GM12878 (cell line): ENCODE measurements at regions not wholly inside any gene's neighbourhood (a gene's known extent, or its start where the extent isn't known, plus 50 kb on each side); places are given as distances from the start of the nearest gene placed in this dataset.
A peak's percentile ranks its signal among the peaks of the same experiment; 100 is the strongest.

Experiments used
- ATAC-seq: fragments of 200-7000 bp; cut with Tn5 transposase; 3 replicates; pipeline ENCODE4 v1.9.1; 2020; ENCODE audit warnings: mild to moderate bottlenecking, moderate library complexity
- BruUV-seq: library from RNA; stranded (reverse); fragments of 400-500 nt; replicated peaks from 2 replicates; lab custom pipeline; 2021; lab: Mats Ljungman, UMichigan
- CTCF ChIA-PET: fragments of 300-600 bp; sonication (Branson Sonifier 250); formaldehyde crosslinking; extraction: SDS; loops from one replicate; lab custom pipeline; 2021; ENCODE audit warnings: inconsistent platforms; lab: Yijun Ruan, JAX
- POLR2A ChIA-PET: fragments of 350-600 bp; formaldehyde crosslinking; extraction: SDS; loops from one replicate; lab custom pipeline; 2021; ENCODE audit warnings: inconsistent platforms; lab: Charles Lee
- RAD21 ChIA-PET: fragments of 300-600 bp; sonication (Branson Sonifier 250); formaldehyde crosslinking; loops from one replicate; lab custom pipeline; 2023; ENCODE audit warnings: antibody characterized with exemption; ENCODE audit not compliant: unreplicated experiment; lab: Charles Lee
- SMC1A ChIA-PET: fragments of 300-600 bp; sonication (Branson Sonifier 250); formaldehyde crosslinking; loops from one replicate; lab custom pipeline; 2023; ENCODE audit not compliant: unreplicated experiment, uncharacterized antibody; lab: Charles Lee
- DNase-seq: peaks from one replicate; pipeline ENCODE4 v3.0.0-alpha.2; 2011; ENCODE audit warnings: low read depth, low spot score
- FAIRE-seq: peaks from 3 replicates; lab custom pipeline; 2011; peaks lifted over from hg19 to GRCh38; lab: Jason Lieb, UNC
- H2AFZ ChIP-seq: 2 replicates; pipeline ENCODE4 v1.6.0; 2011; ENCODE audit warnings: low read depth, low read length, control low read depth; ENCODE audit not compliant: control insufficient read depth
- H3K27ac ChIP-seq: 2 replicates; pipeline ENCODE4 v1.5.1; 2011; ENCODE audit warnings: control low read depth; ENCODE audit not compliant: control insufficient read depth, insufficient read depth
- H3K27me3 ChIP-seq, 2 experiments: replicated peaks in 1 of 2; 2 replicates each; pipeline versions ENCODE4 v1.6.0 to v1.6.1; 2011; ENCODE audit warnings: low read length in 1 of 2; ENCODE audit not compliant: control insufficient read depth in 2 of 2, insufficient read depth in 2 of 2
- H3K36me3 ChIP-seq, 2 experiments: 2 replicates each; pipeline ENCODE4 v1.5.1; 2011; ENCODE audit warnings: low read length in 1 of 2; ENCODE audit not compliant: control insufficient read depth in 2 of 2, insufficient read depth in 2 of 2
- H3K4me1 ChIP-seq: 2 replicates; pipeline ENCODE4 v1.6.1; 2011; ENCODE audit warnings: mild to moderate bottlenecking, low read length, moderate library complexity, mixed read lengths; ENCODE audit not compliant: control insufficient read depth, insufficient read depth
- H3K4me2 ChIP-seq: 2 replicates; pipeline ENCODE4 v1.6.0; 2011; ENCODE audit warnings: control low read depth; ENCODE audit not compliant: control insufficient read depth, insufficient read depth
- H3K4me3 ChIP-seq: fragments of 200-600 bp; sonication (generic); 2 replicates; pipeline ENCODE4 v1.5.1; 2016
- H3K79me2 ChIP-seq: 2 replicates; pipeline ENCODE4 v1.6.0; 2011; ENCODE audit warnings: low read length; ENCODE audit not compliant: control insufficient read depth, insufficient read depth
- H3K9ac ChIP-seq: 2 replicates; pipeline ENCODE4 v1.8.0; 2011; ENCODE audit warnings: low read length, control low read depth, mixed read lengths; ENCODE audit not compliant: control insufficient read depth, insufficient read depth
- H3K9me3 ChIP-seq: replicated peaks from 3 replicates; pipeline ENCODE4 v1.5.1; 2011; ENCODE audit warnings: mild to moderate bottlenecking, low read length; ENCODE audit not compliant: control insufficient read depth, insufficient read depth
- H4K20me1 ChIP-seq: 2 replicates; pipeline ENCODE4 v1.6.0; 2011; ENCODE audit not compliant: control insufficient read depth, insufficient read depth
- CBX5 ChIP-seq: sonication (generic); IDR thresholded peaks from 2 replicates; pipeline ENCODE4 v1.6.1; 2016; ENCODE audit warnings: low read depth, moderate library complexity, mild to moderate bottlenecking, inconsistent platforms
- EGR1 ChIP-seq, 2 experiments: IDR thresholded peaks; 1 replicate in 1 of 2; 2 replicates in 1 of 2; pipeline ENCODE4 v1.6.1; 2011 to 2012; ENCODE audit warnings: low read depth in 2 of 2, low read length in 2 of 2, borderline replicate concordance in 1 of 2, mild to moderate bottlenecking in 1 of 2, moderate library complexity in 1 of 2
- EZH2 ChIP-seq: IDR thresholded peaks from 2 replicates; pipeline ENCODE4 v1.6.1; 2012; ENCODE audit warnings: low read depth, mild to moderate bottlenecking, control low read depth, inconsistent platforms, low read length, borderline replicate concordance; ENCODE audit not compliant: control insufficient read depth
- FOXK2 ChIP-seq: fragments of 450-650 bp; IDR thresholded peaks from 2 replicates; pipeline ENCODE4 v1.6.1; 2017; ENCODE audit warnings: mild to moderate bottlenecking, moderate library complexity
- IRF5 ChIP-seq: fragments of 450-650 bp; IDR thresholded peaks from 2 replicates; pipeline ENCODE4 v1.6.1; 2017; ENCODE audit warnings: borderline replicate concordance
- MEF2A ChIP-seq: IDR thresholded peaks from 2 replicates; pipeline ENCODE4 v1.6.1; 2011; ENCODE audit warnings: low read depth, mild to moderate bottlenecking, low read length, moderate library complexity; ENCODE audit not compliant: insufficient read depth
- NR2F1 ChIP-seq: fragments of 450-650 bp; conservative IDR thresholded peaks from 2 replicates; pipeline ENCODE4 v1.6.1; 2017; ENCODE audit warnings: mild to moderate bottlenecking
- RUNX3 ChIP-seq: IDR thresholded peaks from 2 replicates; pipeline ENCODE4 v1.6.1; 2012; ENCODE audit warnings: low read length, inconsistent platforms
- TCF12 ChIP-seq: IDR thresholded peaks from 2 replicates; pipeline ENCODE4 v1.6.1; 2011; ENCODE audit warnings: low read depth, mild to moderate bottlenecking, low read length
- ZNF384 ChIP-seq: IDR thresholded peaks from 2 replicates; pipeline ENCODE4 v1.6.1; 2012; ENCODE audit warnings: low read depth, mild to moderate bottlenecking, low read length, improper control_type of control experiment, borderline replicate concordance
- in situ Hi-C: fragments of 300-500 bp; cut with MboI; formaldehyde crosslinking; loops from 9 replicates; pipeline ENCODE4 v1.14.3; 2018; ENCODE audit warnings: mixed read lengths
- intact Hi-C: fragments of 100-400 bp; cut with micrococcal nuclease; formaldehyde crosslinking; loops from one replicate; pipeline ENCODE4 v1.14.2; 2022; ENCODE audit not compliant: unreplicated experiment
- TF ChIP-seq, protein P1 (sequence below): IDR thresholded peaks from 2 replicates; pipeline ENCODE4 v1.6.1; 2012; ENCODE audit warnings: mild to moderate bottlenecking, low read depth, low read length
- TF ChIP-seq, protein P2 (sequence below): fragments of 150-350 bp; IDR thresholded peaks from 2 replicates; pipeline ENCODE4 v1.6.1; 2016; ENCODE audit warnings: low read depth, low read length
- TF ChIP-seq, protein P3 (sequence below): fragments of 450-650 bp; IDR thresholded peaks from 2 replicates; pipeline ENCODE4 v1.6.1; 2016; ENCODE audit warnings: mild to moderate bottlenecking

GRCh38 chr5:147169399-147169798 lies 65.4 kb upstream of the STK32A start:
- DNase-seq (no peak), ATAC-seq (peak; percentile 49), FAIRE-seq (no peak)
- H3K4me1 ChIP-seq, result no peaks in the 10 kb centered on the region
- ChIA-PET POLR2A (no interaction called here), CTCF (interaction anchor here (1.3 to 2.6 kb wide), 2 partner anchors 19 to 69 kb away, joined by 3 to 9 read pairs; no protein-coding TSS in a partner anchor), SMC1A (interaction anchor here (0.5 kb wide), 1 partner anchor 634 kb away, joined by 3 read pairs; no protein-coding TSS in a partner anchor), RAD21 (interaction anchor here (1.0 kb wide), 1 partner anchor 19 kb away, joined by 4 read pairs; no protein-coding TSS in a partner anchor)
- H3K27ac ChIP-seq, result no peak overlapping the region
- no peak overlapping the region for H3K4me2 ChIP-seq
- no peak for TF ChIP-seq TCF12
- TF ChIP-seq, protein P1, sequence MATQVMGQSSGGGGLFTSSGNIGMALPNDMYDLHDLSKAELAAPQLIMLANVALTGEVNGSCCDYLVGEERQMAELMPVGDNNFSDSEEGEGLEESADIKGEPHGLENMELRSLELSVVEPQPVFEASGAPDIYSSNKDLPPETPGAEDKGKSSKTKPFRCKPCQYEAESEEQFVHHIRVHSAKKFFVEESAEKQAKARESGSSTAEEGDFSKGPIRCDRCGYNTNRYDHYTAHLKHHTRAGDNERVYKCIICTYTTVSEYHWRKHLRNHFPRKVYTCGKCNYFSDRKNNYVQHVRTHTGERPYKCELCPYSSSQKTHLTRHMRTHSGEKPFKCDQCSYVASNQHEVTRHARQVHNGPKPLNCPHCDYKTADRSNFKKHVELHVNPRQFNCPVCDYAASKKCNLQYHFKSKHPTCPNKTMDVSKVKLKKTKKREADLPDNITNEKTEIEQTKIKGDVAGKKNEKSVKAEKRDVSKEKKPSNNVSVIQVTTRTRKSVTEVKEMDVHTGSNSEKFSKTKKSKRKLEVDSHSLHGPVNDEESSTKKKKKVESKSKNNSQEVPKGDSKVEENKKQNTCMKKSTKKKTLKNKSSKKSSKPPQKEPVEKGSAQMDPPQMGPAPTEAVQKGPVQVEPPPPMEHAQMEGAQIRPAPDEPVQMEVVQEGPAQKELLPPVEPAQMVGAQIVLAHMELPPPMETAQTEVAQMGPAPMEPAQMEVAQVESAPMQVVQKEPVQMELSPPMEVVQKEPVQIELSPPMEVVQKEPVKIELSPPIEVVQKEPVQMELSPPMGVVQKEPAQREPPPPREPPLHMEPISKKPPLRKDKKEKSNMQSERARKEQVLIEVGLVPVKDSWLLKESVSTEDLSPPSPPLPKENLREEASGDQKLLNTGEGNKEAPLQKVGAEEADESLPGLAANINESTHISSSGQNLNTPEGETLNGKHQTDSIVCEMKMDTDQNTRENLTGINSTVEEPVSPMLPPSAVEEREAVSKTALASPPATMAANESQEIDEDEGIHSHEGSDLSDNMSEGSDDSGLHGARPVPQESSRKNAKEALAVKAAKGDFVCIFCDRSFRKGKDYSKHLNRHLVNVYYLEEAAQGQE, result no peak
- no peak for TF ChIP-seq MEF2A
- no peak for TF ChIP-seq EGR1 (IDR thresholded peaks at IDR 0.05; ENCODE audit: borderline replicate concordance in 1 of 2, low read depth in 2 of 2, low read length in 2 of 2)
- TF ChIP-seq NR2F1, result no peak
- TF ChIP-seq FOXK2, result no peak
- TF ChIP-seq RUNX3, result no peak
- no peak for TF ChIP-seq CBX5
- TF ChIP-seq EZH2, result no peak
- TF ChIP-seq IRF5, result no peak
- TF ChIP-seq, protein P2, sequence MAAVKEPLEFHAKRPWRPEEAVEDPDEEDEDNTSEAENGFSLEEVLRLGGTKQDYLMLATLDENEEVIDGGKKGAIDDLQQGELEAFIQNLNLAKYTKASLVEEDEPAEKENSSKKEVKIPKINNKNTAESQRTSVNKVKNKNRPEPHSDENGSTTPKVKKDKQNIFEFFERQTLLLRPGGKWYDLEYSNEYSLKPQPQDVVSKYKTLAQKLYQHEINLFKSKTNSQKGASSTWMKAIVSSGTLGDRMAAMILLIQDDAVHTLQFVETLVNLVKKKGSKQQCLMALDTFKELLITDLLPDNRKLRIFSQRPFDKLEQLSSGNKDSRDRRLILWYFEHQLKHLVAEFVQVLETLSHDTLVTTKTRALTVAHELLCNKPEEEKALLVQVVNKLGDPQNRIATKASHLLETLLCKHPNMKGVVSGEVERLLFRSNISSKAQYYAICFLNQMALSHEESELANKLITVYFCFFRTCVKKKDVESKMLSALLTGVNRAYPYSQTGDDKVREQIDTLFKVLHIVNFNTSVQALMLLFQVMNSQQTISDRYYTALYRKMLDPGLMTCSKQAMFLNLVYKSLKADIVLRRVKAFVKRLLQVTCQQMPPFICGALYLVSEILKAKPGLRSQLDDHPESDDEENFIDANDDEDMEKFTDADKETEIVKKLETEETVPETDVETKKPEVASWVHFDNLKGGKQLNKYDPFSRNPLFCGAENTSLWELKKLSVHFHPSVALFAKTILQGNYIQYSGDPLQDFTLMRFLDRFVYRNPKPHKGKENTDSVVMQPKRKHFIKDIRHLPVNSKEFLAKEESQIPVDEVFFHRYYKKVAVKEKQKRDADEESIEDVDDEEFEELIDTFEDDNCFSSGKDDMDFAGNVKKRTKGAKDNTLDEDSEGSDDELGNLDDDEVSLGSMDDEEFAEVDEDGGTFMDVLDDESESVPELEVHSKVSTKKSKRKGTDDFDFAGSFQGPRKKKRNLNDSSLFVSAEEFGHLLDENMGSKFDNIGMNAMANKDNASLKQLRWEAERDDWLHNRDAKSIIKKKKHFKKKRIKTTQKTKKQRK, result no peak
- no peak for TF ChIP-seq ZNF384
- TF ChIP-seq, protein P3, sequence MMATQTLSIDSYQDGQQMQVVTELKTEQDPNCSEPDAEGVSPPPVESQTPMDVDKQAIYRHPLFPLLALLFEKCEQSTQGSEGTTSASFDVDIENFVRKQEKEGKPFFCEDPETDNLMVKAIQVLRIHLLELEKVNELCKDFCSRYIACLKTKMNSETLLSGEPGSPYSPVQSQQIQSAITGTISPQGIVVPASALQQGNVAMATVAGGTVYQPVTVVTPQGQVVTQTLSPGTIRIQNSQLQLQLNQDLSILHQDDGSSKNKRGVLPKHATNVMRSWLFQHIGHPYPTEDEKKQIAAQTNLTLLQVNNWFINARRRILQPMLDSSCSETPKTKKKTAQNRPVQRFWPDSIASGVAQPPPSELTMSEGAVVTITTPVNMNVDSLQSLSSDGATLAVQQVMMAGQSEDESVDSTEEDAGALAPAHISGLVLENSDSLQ, result no peak
- H3K27me3 ChIP-seq, result no peaks in the 10 kb centered on the region
- no peaks in the 10 kb centered on the region for H3K36me3 ChIP-seq
- H3K4me3 ChIP-seq, result no peak overlapping the region
- no peak overlapping the region for H3K9ac ChIP-seq
- in situ Hi-C loops, result no loop called here
- BruUV-seq, result no TSS peak
- intact Hi-C loops, result no loop called here
- H4K20me1 ChIP-seq, result no peaks in the 10 kb centered on the region
- H2AFZ ChIP-seq, result no peak overlapping the region
- no peaks in the 10 kb centered on the region for H3K79me2 ChIP-seq
- no peaks in the 10 kb centered on the region for H3K9me3 ChIP-seq
